Endodermal cell (in vitro differentiated cells): ENCODE measurements at regions not wholly inside any gene's neighbourhood (a gene's known extent, or its start where the extent isn't known, plus 50 kb on each side); places are given as distances from the start of the nearest gene placed in this dataset.

ENCODE experiments used
- DNase-seq: peaks from one replicate; pipeline ENCODE4 v3.0.0-alpha.2; 2017
- H3K27ac ChIP-seq: 2 replicates; pipeline ENCODE4 v1.5.1; 2013; ENCODE audit warnings: mild to moderate bottlenecking, low read depth, low read length, moderate library complexity
- H3K27me3 ChIP-seq: 2 replicates; pipeline ENCODE4 v1.6.1; 2013; ENCODE audit warnings: mild to moderate bottlenecking, low read length, moderate library complexity; ENCODE audit not compliant: insufficient read depth, control insufficient read depth, poor library complexity, severe bottlenecking
- H3K36me3 ChIP-seq: 2 replicates; pipeline ENCODE4 v1.7.0; 2013; ENCODE audit warnings: mild to moderate bottlenecking, low read length, moderate library complexity; ENCODE audit not compliant: control insufficient read depth, insufficient read depth
- H3K4me1 ChIP-seq: one replicate; pipeline ENCODE4 v1.7.0; 2013; ENCODE audit warnings: low read length; ENCODE audit not compliant: control insufficient read depth, insufficient read depth
- H3K4me3 ChIP-seq: 2 replicates; pipeline ENCODE4 v1.5.1; 2013; ENCODE audit warnings: mild to moderate bottlenecking, low read length, moderate library complexity
- H3K9ac ChIP-seq: 2 replicates; pipeline ENCODE4 v1.6.1; 2013; ENCODE audit warnings: mild to moderate bottlenecking, low read length, moderate library complexity; ENCODE audit not compliant: poor library complexity, severe bottlenecking; ENCODE audit errors: extremely low read depth
- H3K9me3 ChIP-seq: 2 replicates; pipeline ENCODE4 v1.6.1; 2013; ENCODE audit warnings: mild to moderate bottlenecking, low read length, moderate library complexity; ENCODE audit not compliant: control insufficient read depth
- H3K27ac Mint-ChIP-seq: 2 replicates; pipeline ENCODE4 v1.8.0; 2020; ENCODE audit warnings: mixed read lengths
- H3K27me3 Mint-ChIP-seq: 2 replicates; pipeline ENCODE4 v1.8.0; 2021; ENCODE audit warnings: mild to moderate bottlenecking, mixed read lengths; ENCODE audit not compliant: insufficient read depth
- H3K36me3 Mint-ChIP-seq: 2 replicates; pipeline ENCODE4 v1.8.0; 2020; ENCODE audit warnings: low read depth, mixed read lengths
- H3K4me1 Mint-ChIP-seq: 2 replicates; pipeline ENCODE4 v1.8.0; 2020; ENCODE audit warnings: mixed read lengths
- H3K4me3 Mint-ChIP-seq: 2 replicates; pipeline ENCODE4 v1.8.0; 2020; ENCODE audit warnings: mild to moderate bottlenecking, moderate library complexity, mixed read lengths
- H3K9me3 Mint-ChIP-seq: 2 replicates; pipeline ENCODE4 v1.8.0; 2020; ENCODE audit warnings: mild to moderate bottlenecking, mixed read lengths
- CTCF ChIP-seq: fragments of 200-600 bp; sonication (generic); conservative IDR thresholded peaks from 2 replicates; pipeline ENCODE4 v1.5.0; 2021; ENCODE audit warnings: antibody characterized with exemption, mild to moderate bottlenecking
- WGBS, 2 experiments: methylation state at CpG; one replicate each; pipeline versions ENCODE4 v1.1.5 to v1.1.7; 2013; ENCODE audit warnings: missing lambda C conversion rate in 2 of 2, mixed read lengths in 1 of 2; ENCODE audit not compliant: insufficient coverage in 1 of 2, insufficient read length in 1 of 2; 5-methylcytosine and 5-hydroxymethylcytosine counted together

DNA sequence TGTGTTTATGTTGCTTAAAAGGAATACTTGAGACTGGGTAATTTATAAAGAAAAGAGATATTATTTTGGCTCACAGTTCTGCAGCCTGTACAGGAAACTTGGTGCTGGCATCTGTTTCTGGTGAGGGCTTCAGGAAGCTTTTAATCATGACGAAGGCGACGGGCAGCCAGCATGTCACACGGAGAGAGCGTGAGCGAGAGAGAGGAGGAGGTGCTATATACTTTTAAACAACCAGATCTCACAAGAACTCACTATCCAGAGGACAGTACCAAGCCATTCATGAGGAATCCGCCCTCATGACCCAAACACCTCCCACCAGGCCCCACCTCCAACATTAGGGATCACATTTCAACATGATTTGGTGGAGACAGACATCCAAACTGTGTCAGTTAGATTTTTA, 163.4 kb upstream of the TSC22D1 start:
- Histone ChIP-seq H3K9me3 (no peaks in the 10 kb centered on the region), H3K4me1 (peaks cover 3% of the 10 kb centered on the region), H3K4me3 (no peak overlapping the region), H3K27me3 (no peaks in the 10 kb centered on the region), H3K9ac (no peak overlapping the region), H3K36me3 (no peaks in the 10 kb centered on the region), H3K27ac (no peak overlapping the region)
- DNase-seq = no peak
- no peak for TF ChIP-seq CTCF
- no peaks in the 10 kb centered on the region for H3K36me3 Mint-ChIP-seq
- 94 to 100% methylated on average over 2 to 7 of the region's 7 CpGs for WGBS, 2 experiments
- no peaks in the 10 kb centered on the region for H3K9me3 Mint-ChIP-seq
- H3K4me3 Mint-ChIP-seq = no peak overlapping the region
- peaks cover 7% of the 10 kb centered on the region for H3K4me1 Mint-ChIP-seq
- H3K27me3 Mint-ChIP-seq = no peaks in the 10 kb centered on the region
- H3K27ac Mint-ChIP-seq = no peak overlapping the region

GRCh38 chr13:44739120-44739519, 163.0 kb upstream of the TSC22D1 start:
- Histone ChIP-seq H3K9me3 (no peaks in the 10 kb centered on the region), H3K27ac (no peak overlapping the region), H3K4me1 (peaks cover 3% of the 10 kb centered on the region), H3K4me3 (no peak overlapping the region), H3K9ac (no peak overlapping the region), H3K27me3 (no peaks in the 10 kb centered on the region), H3K36me3 (no peaks in the 10 kb centered on the region)
- Mint-ChIP-seq H3K9me3 (no peaks in the 10 kb centered on the region), H3K27ac (no peak overlapping the region), H3K4me3 (no peak overlapping the region), H3K36me3 (no peaks in the 10 kb centered on the region), H3K27me3 (no peaks in the 10 kb centered on the region), H3K4me1 (peaks cover 7% of the 10 kb centered on the region)
- WGBS, 2 experiments = 84 to 86% methylated on average over 3 to 4 of the region's 4 CpGs
- peak; percentile 70 for TF ChIP-seq CTCF
- DNase-seq = peak; percentile 57

DNA sequence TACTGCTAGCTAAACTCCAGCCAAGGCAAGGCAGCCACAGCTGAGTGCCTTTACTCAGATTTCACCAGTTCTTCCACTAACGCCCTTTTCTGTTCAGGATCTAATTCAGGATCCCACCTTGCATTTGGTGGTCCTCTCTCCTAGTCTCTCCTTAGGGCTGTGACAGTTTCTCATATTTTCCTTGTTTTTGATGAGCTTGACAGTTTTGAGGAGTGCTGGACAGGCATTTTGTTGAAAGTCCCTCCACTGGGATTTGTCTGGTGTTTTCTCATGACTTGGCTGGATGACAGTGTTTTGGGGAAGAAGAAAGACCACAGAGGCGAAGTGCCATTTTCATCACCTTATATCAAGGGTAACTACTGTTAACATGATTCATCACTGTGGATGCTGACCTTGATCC, 162.3 kb upstream of the TSC22D1 start:
- peaks cover 3% of the 10 kb centered on the region for H3K4me1 ChIP-seq
- no peak overlapping the region for H3K27ac ChIP-seq
- 94 to 100% methylated on average over 1 to 2 of the region's 2 CpGs for WGBS, 2 experiments
- no peaks in the 10 kb centered on the region for H3K36me3 ChIP-seq
- H3K4me3 ChIP-seq = no peak overlapping the region
- no peaks in the 10 kb centered on the region for H3K27me3 ChIP-seq
- no peak overlapping the region for H3K27ac Mint-ChIP-seq
- H3K9me3 ChIP-seq = no peaks in the 10 kb centered on the region
- TF ChIP-seq CTCF = no peak
- no peaks in the 10 kb centered on the region for H3K27me3 Mint-ChIP-seq
- H3K36me3 Mint-ChIP-seq = no peaks in the 10 kb centered on the region
- H3K9ac ChIP-seq = no peak overlapping the region
- H3K4me3 Mint-ChIP-seq = no peak overlapping the region
- H3K4me1 Mint-ChIP-seq = peaks cover 7% of the 10 kb centered on the region
- no peaks in the 10 kb centered on the region for H3K9me3 Mint-ChIP-seq
- no peak for DNase-seq
